Gastroesophageal sphincter (tissue), 4 donors: ENCODE measurements at regions not wholly inside any gene's neighbourhood (a gene's known extent, or its start where the extent isn't known, plus 50 kb on each side); places are given as distances from the start of the nearest gene placed in this dataset.

Source experiments
- ATAC-seq: fragments of 150-250 bp; one replicate; pipeline ENCODE4 v1.9.1; 2016; ENCODE audit warnings: mild to moderate bottlenecking, moderate library complexity
- H3K27ac ChIP-seq, 4 donors: fragments of 200-600 bp; sonication (generic) in 3 of 4; 1 replicate in 3 of 4; 2 replicates in 1 of 4; pipeline ENCODE4 v1.5.1; 2016 to 2019
- H3K27me3 ChIP-seq: fragments of 200-600 bp; sonication (generic); one replicate; pipeline ENCODE4 v1.5.1; 2019
- H3K36me3 ChIP-seq, 2 donors: fragments of 200-600 bp; sonication (generic); one replicate each; pipeline ENCODE4 v1.5.1; 2019; ENCODE audit warnings: control low read depth in 1 of 2
- H3K4me1 ChIP-seq, 3 donors: fragments of 200-600 bp; sonication (generic); 1 replicate in 2 of 3; 2 replicates in 1 of 3; pipeline ENCODE4 v1.5.1; 2016 to 2019; ENCODE audit warnings: control low read depth in 2 of 3
- H3K4me3 ChIP-seq, 2 donors: fragments of 200-600 bp; sonication (generic); one replicate each; pipeline ENCODE4 v1.5.1; 2019; ENCODE audit warnings: mild to moderate bottlenecking in 1 of 2, moderate library complexity in 1 of 2
- H3K9me3 ChIP-seq, 3 donors: fragments of 200-600 bp; sonication (generic); one replicate each; pipeline ENCODE4 v1.5.1; 2017 to 2019; ENCODE audit warnings: control low read depth in 2 of 3
- CTCF ChIP-seq, 4 experiments: fragments of 200-600 bp in 2 of 4; fragments of 450-650 bp in 2 of 4; sonication (generic) in 1 of 4; IDR thresholded peaks; one replicate each; pipeline ENCODE4 v1.5.1; 2017 to 2019; ENCODE audit warnings: antibody characterized with exemption in 4 of 4, mild to moderate bottlenecking in 2 of 4, moderate library complexity in 2 of 4
- EP300 ChIP-seq: sonication (generic); formaldehyde crosslinking; IDR thresholded peaks from one replicate; pipeline ENCODE4 v1.6.1; 2017; ENCODE audit warnings: antibody characterized with exemption, mild to moderate bottlenecking
- POLR2A ChIP-seq, 2 donors: fragments of 450-650 bp; IDR thresholded peaks; one replicate each; pipeline ENCODE4 v1.6.1; 2017; ENCODE audit warnings: antibody characterized with exemption in 2 of 2, mild to moderate bottlenecking in 2 of 2, moderate library complexity in 1 of 2
- POLR2AphosphoS5 ChIP-seq: sonication (generic); formaldehyde crosslinking; IDR thresholded peaks from one replicate; pipeline ENCODE4 v1.6.1; 2017; ENCODE audit warnings: antibody characterized with exemption
- WGBS, 2 donors: methylation state at CpG; one replicate each; pipeline ENCODE4 v1.1.5; 2018; ENCODE audit warnings: low coverage in 1 of 2; 5-methylcytosine and 5-hydroxymethylcytosine counted together

GRCh38 chr6:78607189-78607588 lies 260.2 kb upstream of the IRAK1BP1 start:
- Histone ChIP-seq H3K36me3 (no peaks in the 10 kb centered on the region), H3K27ac (no peak overlapping the region), H3K4me3 (no peak overlapping the region), H3K9me3 (no peaks in the 10 kb centered on the region), H3K27me3 (no peaks in the 10 kb centered on the region), H3K4me1 (no peaks in the 10 kb centered on the region)
- ATAC-seq = no peak
- 89 to 92% methylated on average over 1 of the region's 1 CpG for WGBS, 2 donors
- TF ChIP-seq POLR2AphosphoS5 (no peak), CTCF (IDR thresholded peaks at IDR 0.05) (no peak), EP300 (no peak), POLR2A (IDR thresholded peaks at IDR 0.05) (no peak)

- no peak for ATAC-seq
- Histone ChIP-seq H3K9me3 (no peaks in the 10 kb centered on the region), H3K4me3 (no peak overlapping the region), H3K4me1 (no peaks in the 10 kb centered on the region), H3K27ac (no peak overlapping the region), H3K27me3 (no peaks in the 10 kb centered on the region), H3K36me3 (no peaks in the 10 kb centered on the region)
- WGBS, 2 donors = 60 to 77% methylated on average over 7 of the region's 7 CpGs
- no peak for TF ChIP-seq POLR2AphosphoS5
- no peak for TF ChIP-seq EP300
- no peak for TF ChIP-seq CTCF (IDR thresholded peaks at IDR 0.05)
- no peak for TF ChIP-seq POLR2A (IDR thresholded peaks at IDR 0.05)
Observed at GRCh38 chr6:78611102-78611620, 256.2 kb upstream of the IRAK1BP1 start.

- Histone ChIP-seq H3K36me3 (no peaks in the 10 kb centered on the region), H3K27ac (no peak overlapping the region)
- WGBS, 2 donors = 64 to 68% methylated on average over 4 of the region's 4 CpGs
Observed at GRCh38 chr6:78611886-78612480, 255.4 kb upstream of the IRAK1BP1 start.

GRCh38 chr6:78614961-78615360 lies 252.4 kb upstream of the IRAK1BP1 start:
- no peak overlapping the region for H3K27ac ChIP-seq
- 0% methylated on average over 1 of the region's 1 CpG for WGBS, 2 donors
- H3K9me3 ChIP-seq = no peaks in the 10 kb centered on the region
- TF ChIP-seq EP300 (no peak), POLR2AphosphoS5 (no peak), CTCF (IDR thresholded peaks at IDR 0.05) (no peak), POLR2A (IDR thresholded peaks at IDR 0.05) (no peak)
- H3K27me3 ChIP-seq = no peaks in the 10 kb centered on the region
- no peaks in the 10 kb centered on the region for H3K4me1 ChIP-seq
- no peak for ATAC-seq
- no peaks in the 10 kb centered on the region for H3K36me3 ChIP-seq
- no peak overlapping the region for H3K4me3 ChIP-seq

More at GRCh38 chr6:78611886-78612480, 255.4 kb upstream of the IRAK1BP1 start:
- H3K4me1 ChIP-seq = no peaks in the 10 kb centered on the region
- TF ChIP-seq EP300 (no peak), CTCF (IDR thresholded peaks at IDR 0.05) (peak in 2 of 4 experiments; percentile 33 to 49)
- no peak overlapping the region for H3K4me3 ChIP-seq
- no peaks in the 10 kb centered on the region for H3K9me3 ChIP-seq
- no peaks in the 10 kb centered on the region for H3K27me3 ChIP-seq
- no peak for ATAC-seq

- no peaks in the 10 kb centered on the region for H3K36me3 ChIP-seq
- WGBS, 2 donors = 75 to 80% methylated on average over 1 of the region's 1 CpG
- ATAC-seq = no peak
- H3K9me3 ChIP-seq = no peaks in the 10 kb centered on the region
- H3K4me1 ChIP-seq = no peaks in the 10 kb centered on the region
- TF ChIP-seq CTCF (IDR thresholded peaks at IDR 0.05) (no peak), POLR2AphosphoS5 (no peak), POLR2A (IDR thresholded peaks at IDR 0.05) (no peak), EP300 (no peak)
- no peaks in the 10 kb centered on the region for H3K27me3 ChIP-seq
- H3K27ac ChIP-seq = no peak overlapping the region
- no peak overlapping the region for H3K4me3 ChIP-seq
Observed at GRCh38 chr6:78615430-78615904, 251.9 kb upstream of the IRAK1BP1 start.
